Activated CD4-positive, CD25-positive, alpha-beta regulatory T cell treated with anti-CD3 and anti-CD28 coated beads, Interleukin-2, amount 50 U/mL, for 72 hours (primary cell): ENCODE measurements at regions not wholly inside any gene's neighbourhood (a gene's known extent, or its start where the extent isn't known, plus 50 kb on each side); places are given as distances from the start of the nearest gene placed in this dataset.
"Not testable (repeated sequence)": the region's sequence is repeated elsewhere in the genome, so short reads cannot be mapped to it uniquely, and the experiment has no call there.

ENCODE experiments used
- DNase-seq: peaks from one replicate; pipeline ENCODE4 v3.0.0; 2021

- DNase-seq, result no peak
Observed at GRCh38 chr5:158236511-158237335, 377.8 kb upstream of the CLINT1 start.

GRCh38 chr5:158235159-158235547, 376.2 kb upstream of the CLINT1 start:
- no peak for DNase-seq

GRCh38 chr5:158234323-158235158, 375.6 kb upstream of the CLINT1 start:
- DNase-seq, result no peak

- DNase-seq, result no peak
Observed at GRCh38 chr5:158233735-158234322, 374.9 kb upstream of the CLINT1 start.

- DNase-seq, result not testable (repeated sequence)
Observed at GRCh38 chr5:158227314-158227713, 368.4 kb upstream of the CLINT1 start.

- DNase-seq, result no peak
Observed at GRCh38 chr5:158226496-158226895, 367.6 kb upstream of the CLINT1 start.

- DNase-seq, result no peak
Observed at GRCh38 chr5:158224253-158224652, 365.3 kb upstream of the CLINT1 start.

GRCh38 chr5:158223054-158223600, 364.2 kb upstream of the CLINT1 start:
- no peak for DNase-seq

GRCh38 chr5:158212917-158213316, 354.0 kb upstream of the CLINT1 start:
- DNase-seq, result no peak

GRCh38 chr5:158212237-158212636, 353.3 kb upstream of the CLINT1 start:
- no peak for DNase-seq

- no peak for DNase-seq
Observed at GRCh38 chr5:158209219-158209908, 350.4 kb upstream of the CLINT1 start.

GRCh38 chr5:158207733-158208132, 348.8 kb upstream of the CLINT1 start:
- DNase-seq, result no peak

- DNase-seq, result no peak
Observed at GRCh38 chr5:158205992-158206391, 347.0 kb upstream of the CLINT1 start.

- no peak for DNase-seq
Observed at GRCh38 chr5:158203261-158203660, 344.3 kb upstream of the CLINT1 start.

GRCh38 chr5:158202801-158203200, 343.9 kb upstream of the CLINT1 start:
- DNase-seq, result no peak

GRCh38 chr5:158200619-158201018, 341.7 kb upstream of the CLINT1 start:
- DNase-seq, result no peak

- no peak for DNase-seq
Observed at GRCh38 chr5:158198636-158199035, 339.7 kb upstream of the CLINT1 start.

- DNase-seq, result no peak
Observed at GRCh38 chr5:158195416-158196210, 336.7 kb upstream of the CLINT1 start.

- no peak for DNase-seq
Observed at GRCh38 chr5:158194561-158194976, 335.6 kb upstream of the CLINT1 start.

- not testable (repeated sequence) for DNase-seq
Observed at GRCh38 chr5:158193395-158193794, 334.4 kb upstream of the CLINT1 start.

GRCh38 chr5:158180407-158180806, 321.5 kb upstream of the CLINT1 start:
- DNase-seq, result no peak

GRCh38 chr5:158179271-158179670, 320.3 kb upstream of the CLINT1 start:
- DNase-seq, result no peak
